22Rv1 (cell line): ENCODE measurements at regions not wholly inside any gene's neighbourhood (a gene's known extent, or its start where the extent isn't known, plus 50 kb on each side); places are given as distances from the start of the nearest gene placed in this dataset.

Experiments
- H3K27ac ChIP-seq: fragments of 450-650 bp; 2 replicates; pipeline ENCODE4 v1.5.1; 2017
- CTCF ChIP-seq: fragments of 450-650 bp; IDR thresholded peaks from 2 replicates; pipeline ENCODE4 v1.5.1; 2017; ENCODE audit warnings: mild to moderate bottlenecking
- ZFX ChIP-seq: fragments of 450-650 bp; IDR thresholded peaks from 2 replicates; pipeline ENCODE4 v1.6.1; 2017; ENCODE audit warnings: antibody characterized with exemption, borderline replicate concordance

GRCh38 chr6:126091466-126091865 lies 105.1 kb downstream of the TRMT11 start:
- TF ChIP-seq CTCF, result no peak
- no peak for TF ChIP-seq ZFX
- H3K27ac ChIP-seq, result no peak overlapping the region

GRCh38 chr6:126093108-126093507 lies 106.8 kb downstream of the TRMT11 start:
- no peak for TF ChIP-seq ZFX
- TF ChIP-seq CTCF, result no peak
- H3K27ac ChIP-seq, result no peak overlapping the region

GRCh38 chr6:126094411-126094810 lies 108.1 kb downstream of the TRMT11 start:
- TF ChIP-seq ZFX, result no peak
- no peak for TF ChIP-seq CTCF
- no peak overlapping the region for H3K27ac ChIP-seq

GRCh38 chr6:126100386-126100785 lies 114.0 kb downstream of the TRMT11 start:
- no peak for TF ChIP-seq ZFX
- no peak for TF ChIP-seq CTCF
- H3K27ac ChIP-seq, result no peak overlapping the region

- no peak overlapping the region for H3K27ac ChIP-seq
- TF ChIP-seq CTCF (no peak), ZFX (no peak)
Observed at GRCh38 chr6:126102358-126102757, 116.0 kb downstream of the TRMT11 start.

- no peak overlapping the region for H3K27ac ChIP-seq
- no peak for TF ChIP-seq ZFX
- no peak for TF ChIP-seq CTCF
Observed at GRCh38 chr6:126103993-126104392, 117.7 kb downstream of the TRMT11 start.

GRCh38 chr6:126107475-126108166 lies 121.3 kb downstream of the TRMT11 start:
- H3K27ac ChIP-seq, result no peak overlapping the region
- TF ChIP-seq CTCF, result no peak
- TF ChIP-seq ZFX, result no peak
